IMR-90 (cell line): ENCODE measurements at regions not wholly inside any gene's neighbourhood (a gene's known extent, or its start where the extent isn't known, plus 50 kb on each side); places are given as distances from the start of the nearest gene placed in this dataset.
"Not testable (repeated sequence)": the region's sequence is repeated elsewhere in the genome, so short reads cannot be mapped to it uniquely, and the experiment has no call there.

Experiments used
- ATAC-seq: fragments of 200-7000 bp; cut with Tn5 transposase; 2 replicates; pipeline ENCODE4 v1.9.1; 2020; ENCODE audit warnings: low read depth, mild to moderate bottlenecking, moderate library complexity
- BruUV-seq: library from RNA; stranded (reverse); fragments of 400-500 nt; replicated peaks from 2 replicates; lab custom pipeline; 2021; lab: Mats Ljungman, UMichigan
- CTCF ChIA-PET: fragments of 300-600 bp; formaldehyde crosslinking; extraction: SDS; loops from one replicate; lab custom pipeline; 2021; ENCODE audit warnings: antibody characterized with exemption; lab: Yijun Ruan, JAX
- POLR2A ChIA-PET: fragments of 300-600 bp; sonication (Branson Sonifier 250); formaldehyde crosslinking; loops from one replicate; lab custom pipeline; 2022; ENCODE audit warnings: antibody characterized with exemption; ENCODE audit not compliant: unreplicated experiment; lab: Charles Lee
- DNase-seq: peaks from one replicate; pipeline ENCODE4 v3.0.0; 2013
- H2AFZ ChIP-seq: replicated peaks from 2 replicates; pipeline ENCODE3; 2013; ENCODE audit warnings: low read length, mild to moderate bottlenecking; ENCODE audit not compliant: poor library complexity
- H2AK5ac ChIP-seq: 2 replicates; pipeline ENCODE4 v1.6.1; 2013; ENCODE audit warnings: low read depth, low read length, inconsistent platforms
- H2AK9ac ChIP-seq: replicated peaks from 2 replicates; pipeline ENCODE3; 2013; ENCODE audit warnings: mild to moderate bottlenecking, low read depth, low read length, moderate library complexity; ENCODE audit not compliant: poor library complexity
- H2BK120ac ChIP-seq: 2 replicates; pipeline ENCODE4 v1.6.1; 2013; ENCODE audit warnings: low read depth, low read length, inconsistent platforms
- H2BK15ac ChIP-seq: 3 replicates; pipeline ENCODE4 v1.6.1; 2013; ENCODE audit warnings: low read depth, low read length, inconsistent platforms
- H2BK20ac ChIP-seq: 2 replicates; pipeline ENCODE4 v1.6.1; 2013; ENCODE audit warnings: low read depth, mild to moderate bottlenecking, inconsistent platforms, low read length, moderate library complexity
- H2BK5ac ChIP-seq: 2 replicates; pipeline ENCODE4 v1.6.1; 2013; ENCODE audit warnings: mild to moderate bottlenecking, low read depth, low read length, inconsistent platforms; ENCODE audit not compliant: poor library complexity, severe bottlenecking
- H3K14ac ChIP-seq: replicated peaks from 2 replicates; pipeline ENCODE4 v1.6.1; 2013; ENCODE audit warnings: low read depth, low read length, inconsistent platforms
- H3K18ac ChIP-seq: 2 replicates; pipeline ENCODE4 v1.6.1; 2013; ENCODE audit warnings: low read depth, low read length, control low read depth
- H3K23ac ChIP-seq: 2 replicates; pipeline ENCODE4 v1.6.1; 2013; ENCODE audit warnings: low read depth, low read length, inconsistent platforms
- H3K27ac ChIP-seq: 2 replicates; pipeline ENCODE4 v1.5.1; 2013; ENCODE audit warnings: mild to moderate bottlenecking, control low read depth, low read length; ENCODE audit not compliant: insufficient read depth
- H3K27me3 ChIP-seq: 2 replicates; pipeline ENCODE4 v1.6.1; 2013; ENCODE audit warnings: low read length; ENCODE audit not compliant: control insufficient read depth, insufficient read depth
- H3K36me3 ChIP-seq: 2 replicates; pipeline ENCODE4 v1.6.1; 2013; ENCODE audit warnings: low read length, mixed read lengths; ENCODE audit not compliant: control insufficient read depth, insufficient read depth
- H3K4ac ChIP-seq: 2 replicates; pipeline ENCODE4 v1.6.1; 2013; ENCODE audit warnings: low read depth, low read length, inconsistent platforms
- H3K4me1 ChIP-seq: 2 replicates; pipeline ENCODE4 v1.6.1; 2013; ENCODE audit warnings: low read length, mixed read lengths; ENCODE audit not compliant: control insufficient read depth, insufficient read depth
- H3K4me2 ChIP-seq: 2 replicates; pipeline ENCODE4 v1.6.1; 2013; ENCODE audit warnings: low read depth, mild to moderate bottlenecking, control low read depth, low read length, moderate library complexity
- H3K4me3 ChIP-seq: 2 replicates; pipeline ENCODE4 v1.5.1; 2013; ENCODE audit warnings: low read depth, mild to moderate bottlenecking, control low read depth, low read length, moderate library complexity; ENCODE audit not compliant: insufficient read depth
- H3K56ac ChIP-seq: 2 replicates; pipeline ENCODE4 v1.6.1; 2013; ENCODE audit warnings: low read length, inconsistent platforms; ENCODE audit not compliant: insufficient read depth; ENCODE audit errors: extremely low read depth
- H3K79me1 ChIP-seq, 2 experiments: 2 replicates each; pipeline ENCODE4 v1.6.1; 2013; ENCODE audit warnings: low read length in 2 of 2, inconsistent platforms in 1 of 2, low read depth in 1 of 2
- H3K9ac ChIP-seq: 2 replicates; pipeline ENCODE4 v1.6.1; 2013; ENCODE audit warnings: low read depth, low read length, control low read depth
- H3K9me1 ChIP-seq: 2 replicates; pipeline ENCODE4 v1.6.1; 2013; ENCODE audit warnings: low read length, inconsistent platforms; ENCODE audit not compliant: insufficient read depth
- H3K9me3 ChIP-seq: 2 replicates; pipeline ENCODE4 v1.6.1; 2013; ENCODE audit warnings: low read length; ENCODE audit not compliant: control insufficient read depth, insufficient read depth
- H4K20me1 ChIP-seq: 2 replicates; pipeline ENCODE4 v1.6.1; 2013; ENCODE audit warnings: low read length, inconsistent platforms; ENCODE audit not compliant: insufficient read depth
- H4K5ac ChIP-seq: 2 replicates; pipeline ENCODE4 v1.6.1; 2013; ENCODE audit warnings: mild to moderate bottlenecking, low read depth, low read length, control low read depth
- H4K8ac ChIP-seq, 2 experiments: 2 replicates each; pipeline ENCODE4 v1.6.1; 2013; ENCODE audit warnings: low read depth in 2 of 2, low read length in 2 of 2, control low read depth in 1 of 2, inconsistent platforms in 1 of 2
- H4K91ac ChIP-seq: 2 replicates; pipeline ENCODE4 v1.6.1; 2013; ENCODE audit warnings: low read depth, low read length, inconsistent platforms; ENCODE audit not compliant: insufficient read depth
- WGBS, 2 experiments: methylation state at CpG; one replicate each; pipeline versions ENCODE4 v1.1.5 to v1.1.7; 2013; ENCODE audit warnings: missing lambda C conversion rate in 2 of 2; ENCODE audit not compliant: insufficient read length in 1 of 2; ENCODE audit errors: extremely low coverage in 2 of 2; 5-methylcytosine and 5-hydroxymethylcytosine counted together
- dilution Hi-C: fragments of 300-500 bp; cut with HindIII; formaldehyde crosslinking; loops from one replicate; pipeline ENCODE4 v1.14.3; 2018; ENCODE audit warnings: low sequenced_read_pairs; ENCODE audit not compliant: unreplicated experiment
- in situ Hi-C: fragments of 300-500 bp; cut with MboI; formaldehyde crosslinking; loops from 3 replicates; pipeline ENCODE4 v1.14.3; 2019; ENCODE audit warnings: low sequenced_read_pairs, inconsistent platforms, mixed read lengths
- intact Hi-C: fragments of 100-400 bp; cut with micrococcal nuclease; formaldehyde crosslinking; loops from 2 replicates; pipeline ENCODE4 v1.10.0; 2022

GRCh38 chr22:11561744-11562143 lies 3966.2 kb upstream of the OR11H1 start:
- H2AK5ac ChIP-seq, H3K4me3 ChIP-seq, H3K56ac ChIP-seq, H4K91ac ChIP-seq, BruUV-seq, H3K9me1 ChIP-seq, H4K20me1 ChIP-seq, H3K4me2 ChIP-seq, H3K14ac ChIP-seq, H3K23ac ChIP-seq, ATAC-seq, DNase-seq, H3K4me1 ChIP-seq, H2BK120ac ChIP-seq, H3K36me3 ChIP-seq, H2AK9ac ChIP-seq, H2BK5ac ChIP-seq, dilution Hi-C loops, H3K27me3 ChIP-seq, H4K8ac ChIP-seq, H3K27ac ChIP-seq, H3K9ac ChIP-seq, intact Hi-C loops, H2BK15ac ChIP-seq, H3K9me3 ChIP-seq, H3K79me1 ChIP-seq, H2BK20ac ChIP-seq, H4K5ac ChIP-seq, POLR2A ChIA-PET, H3K18ac ChIP-seq, CTCF ChIA-PET, H2AFZ ChIP-seq, in situ Hi-C loops, H3K4ac ChIP-seq: not testable (repeated sequence)
- WGBS, 2 experiments = 27% methylated on average over 10 of the region's 17 CpGs; no CpG with 5 or more reads in 1 of the 2 experiments

GRCh38 chr22:11568837-11569563 lies 3959.0 kb upstream of the OR11H1 start:
- H3K27me3 ChIP-seq, intact Hi-C loops, H4K5ac ChIP-seq, H3K9ac ChIP-seq, H3K14ac ChIP-seq, H3K4ac ChIP-seq, dilution Hi-C loops, in situ Hi-C loops, H2AK5ac ChIP-seq, H3K18ac ChIP-seq, ATAC-seq, H3K4me3 ChIP-seq, H4K20me1 ChIP-seq, H3K27ac ChIP-seq, H2BK5ac ChIP-seq, H4K8ac ChIP-seq, H3K4me1 ChIP-seq, POLR2A ChIA-PET, CTCF ChIA-PET, H2AFZ ChIP-seq, H3K9me1 ChIP-seq, H3K4me2 ChIP-seq, H2BK120ac ChIP-seq, H3K56ac ChIP-seq, H3K23ac ChIP-seq, DNase-seq, H2BK20ac ChIP-seq, H3K36me3 ChIP-seq, H2BK15ac ChIP-seq, H3K79me1 ChIP-seq, H4K91ac ChIP-seq, H2AK9ac ChIP-seq, BruUV-seq: not testable (repeated sequence)
- H3K9me3 ChIP-seq = peaks cover 24% of the 10 kb centered on the region
- WGBS, 2 experiments = 33% methylated on average over 2 of the region's 11 CpGs; no CpG with 5 or more reads in 1 of the 2 experiments
